Smooth muscle cell (in vitro differentiated cells): ENCODE measurements at regions not wholly inside any gene's neighbourhood (a gene's known extent, or its start where the extent isn't known, plus 50 kb on each side); places are given as distances from the start of the nearest gene placed in this dataset.

Experiments used
- DNase-seq: peaks from one replicate; lab custom pipeline; 2025; ENCODE audit not compliant: unreplicated experiment; lab: John Stamatoyannopoulos, UW
- H2AFZ ChIP-seq: fragments of 200-600 bp; sonication (generic); 2 replicates; pipeline ENCODE4 v1.6.0; 2016; ENCODE audit warnings: antibody characterized with exemption, low read depth, mild to moderate bottlenecking
- H3F3A ChIP-seq: fragments of 200-600 bp; sonication (generic); 2 replicates; pipeline ENCODE4 v1.6.0; 2017; ENCODE audit warnings: antibody characterized with exemption, low read depth
- H3K27ac ChIP-seq: fragments of 200-600 bp; sonication (generic); 2 replicates; pipeline ENCODE4 v1.5.1; 2016; ENCODE audit warnings: low read depth, mild to moderate bottlenecking
- H3K27me3 ChIP-seq: fragments of 200-600 bp; sonication (generic); 2 replicates; pipeline ENCODE4 v1.6.1; 2016; ENCODE audit warnings: low read depth, mild to moderate bottlenecking
- H3K36me3 ChIP-seq: fragments of 200-600 bp; sonication (generic); 2 replicates; pipeline ENCODE4 v1.5.1; 2016; ENCODE audit warnings: low read depth
- H3K4me1 ChIP-seq: fragments of 200-600 bp; sonication (generic); 2 replicates; pipeline ENCODE4 v1.5.1; 2016; ENCODE audit warnings: low read depth
- H3K4me2 ChIP-seq: fragments of 200-600 bp; sonication (generic); 2 replicates; pipeline ENCODE4 v1.6.0; 2016; ENCODE audit warnings: mild to moderate bottlenecking
- H3K4me3 ChIP-seq: fragments of 200-600 bp; sonication (generic); 2 replicates; pipeline ENCODE4 v1.5.1; 2016; ENCODE audit warnings: mild to moderate bottlenecking
- H3K79me2 ChIP-seq: fragments of 200-600 bp; sonication (generic); 2 replicates; pipeline ENCODE4 v1.6.0; 2016; ENCODE audit warnings: low read depth, mild to moderate bottlenecking
- H3K9ac ChIP-seq: fragments of 200-600 bp; sonication (generic); 2 replicates; pipeline ENCODE4 v1.6.0; 2016; ENCODE audit warnings: low read depth
- H3K9me3 ChIP-seq: fragments of 200-600 bp; sonication (generic); replicated peaks from 2 replicates; pipeline ENCODE4 v1.5.1; 2016; ENCODE audit warnings: low read depth
- H4K20me1 ChIP-seq: fragments of 200-600 bp; sonication (generic); 2 replicates; pipeline ENCODE4 v1.6.0; 2016; ENCODE audit warnings: low read depth
- CTCF ChIP-seq: fragments of 200-600 bp; sonication (generic); IDR thresholded peaks from 2 replicates; pipeline ENCODE4 v1.5.1; 2017; ENCODE audit warnings: borderline replicate concordance, mild to moderate bottlenecking, antibody characterized with exemption; ENCODE audit not compliant: insufficient read depth, poor library complexity, severe bottlenecking
- WGBS: methylation state at CpG from one replicate; pipeline ENCODE4 v1.1.7; 2016; ENCODE audit warnings: low lambda C conversion rate; 5-methylcytosine and 5-hydroxymethylcytosine counted together

DNA sequence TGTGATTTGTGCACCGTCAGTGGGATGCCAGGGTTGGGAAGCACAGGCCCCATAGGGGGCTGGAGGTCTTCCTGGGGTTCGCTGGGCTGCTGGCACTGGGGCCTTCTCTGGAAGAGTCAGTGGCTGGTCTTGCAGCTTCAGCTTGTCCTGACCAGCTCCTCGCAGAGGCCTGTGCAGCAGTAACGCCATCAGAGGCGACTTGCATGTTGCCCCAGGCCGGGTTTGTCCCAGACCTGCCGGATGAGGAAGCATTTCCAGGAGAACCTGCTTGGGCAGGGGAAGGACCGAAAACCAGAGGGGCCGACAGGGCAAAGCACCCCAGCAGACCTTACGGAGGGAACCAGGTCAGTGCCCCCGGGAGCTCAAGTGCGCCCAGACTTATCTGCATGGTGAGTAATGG, 54.7 kb upstream of the IRX2 start:
- no peak for TF ChIP-seq CTCF
- Histone ChIP-seq H3K4me2 (no peak overlapping the region), H3K36me3 (no peaks in the 10 kb centered on the region), H3K27me3 (no peaks in the 10 kb centered on the region), H2AFZ (no peak overlapping the region), H3K4me3 (no peak overlapping the region), H3K79me2 (no peaks in the 10 kb centered on the region), H3K4me1 (no peaks in the 10 kb centered on the region), H3F3A (no peaks in the 10 kb centered on the region), H3K27ac (no peak overlapping the region), H4K20me1 (no peaks in the 10 kb centered on the region), H3K9ac (no peak overlapping the region), H3K9me3 (no peaks in the 10 kb centered on the region)
- DNase-seq: no peak
- 67% methylated on average over 12 of the region's 12 CpGs for WGBS

DNA sequence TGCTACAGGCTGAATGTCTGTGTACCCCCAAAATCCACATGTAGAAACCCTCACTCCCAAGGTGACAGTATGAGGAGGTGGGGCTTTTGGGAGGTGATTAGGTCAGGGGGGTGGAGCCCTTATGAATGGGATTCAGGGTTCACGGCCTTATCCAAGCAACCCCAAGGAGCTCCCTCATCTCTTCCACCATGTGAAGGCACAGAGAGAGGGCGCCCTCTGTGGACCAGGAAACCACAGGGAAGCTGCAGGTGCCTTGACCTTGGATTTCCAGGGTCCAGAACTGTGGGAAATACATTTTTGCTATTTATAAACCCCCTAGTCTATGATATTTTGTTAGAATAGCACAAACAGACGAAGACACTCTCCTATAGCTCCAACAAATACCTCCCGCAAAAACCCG, 53.6 kb upstream of the IRX2 start:
- Histone ChIP-seq H4K20me1 (no peaks in the 10 kb centered on the region), H3K4me2 (no peak overlapping the region), H3K27me3 (peaks cover 4% of the 10 kb centered on the region), H3K9me3 (no peaks in the 10 kb centered on the region), H3K9ac (no peak overlapping the region), H3K36me3 (no peaks in the 10 kb centered on the region), H3K79me2 (no peaks in the 10 kb centered on the region), H3F3A (no peaks in the 10 kb centered on the region), H2AFZ (no peak overlapping the region), H3K4me1 (no peaks in the 10 kb centered on the region), H3K27ac (no peak overlapping the region), H3K4me3 (no peak overlapping the region)
- TF ChIP-seq CTCF: peak; percentile 16
- 59% methylated on average over 5 of the region's 5 CpGs for WGBS
- DNase-seq: no peak

DNA sequence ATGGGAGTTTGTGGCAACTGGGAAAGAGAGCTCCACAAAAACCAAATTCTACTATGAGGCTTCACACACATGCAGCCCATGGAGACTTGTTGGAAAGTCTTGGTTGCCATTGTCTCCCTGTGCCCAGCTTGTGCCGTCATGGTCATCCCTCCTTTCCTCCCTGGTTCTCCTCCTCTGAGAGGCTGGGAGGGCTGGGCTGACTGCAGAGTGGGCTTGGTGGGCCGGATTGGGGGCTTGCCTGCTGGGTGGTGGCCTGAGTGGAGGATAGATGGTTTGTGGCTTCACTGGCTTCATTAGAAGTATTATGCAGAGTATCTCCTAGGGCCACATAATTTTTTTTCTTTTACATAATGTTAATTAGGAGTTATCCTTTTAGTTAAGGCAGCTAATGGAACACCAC, 52.3 kb upstream of the IRX2 start:
- Histone ChIP-seq H3F3A (no peaks in the 10 kb centered on the region), H3K9ac (no peak overlapping the region), H2AFZ (no peak overlapping the region), H3K4me1 (no peaks in the 10 kb centered on the region), H3K27ac (no peak overlapping the region), H3K4me3 (no peak overlapping the region), H3K4me2 (no peak overlapping the region), H3K27me3 (peaks cover 4% of the 10 kb centered on the region), H3K79me2 (no peaks in the 10 kb centered on the region), H3K36me3 (no peaks in the 10 kb centered on the region), H4K20me1 (no peaks in the 10 kb centered on the region), H3K9me3 (no peaks in the 10 kb centered on the region)
- WGBS: 91% methylated on average over 2 of the region's 2 CpGs
- DNase-seq: no peak
- TF ChIP-seq CTCF: no peak

DNA sequence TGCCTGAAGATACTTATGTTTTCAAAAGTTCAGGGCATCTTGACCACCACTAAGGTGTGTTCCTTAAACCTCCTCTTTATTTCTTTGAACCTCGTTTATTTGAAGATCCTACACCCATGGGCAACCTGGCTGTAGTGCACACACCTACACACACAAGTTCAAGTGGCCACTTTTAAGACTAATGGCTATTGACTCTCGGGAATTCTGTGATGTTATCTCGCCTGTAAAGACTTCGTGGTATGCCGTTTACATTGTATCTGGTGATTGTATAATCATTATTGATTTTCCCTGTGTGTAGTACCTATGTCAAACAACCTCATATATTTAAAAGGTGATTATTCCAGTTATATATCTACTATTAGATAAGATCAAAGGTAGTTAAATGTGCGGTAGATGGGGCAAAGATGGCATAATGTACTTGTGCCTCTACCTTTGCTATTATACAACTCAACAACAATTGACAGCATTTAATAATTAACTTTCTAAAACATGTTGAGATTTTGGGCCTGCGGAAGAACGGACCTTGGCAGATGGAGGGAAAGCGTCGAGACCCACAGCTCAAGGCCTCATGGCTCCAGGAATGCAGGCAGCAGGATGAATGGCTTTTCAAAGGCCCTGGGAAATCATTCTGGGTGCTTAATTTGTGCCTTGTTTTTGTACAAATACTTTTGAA, 51.4 kb upstream of the IRX2 start:
- no peak overlapping the region for H3K9ac ChIP-seq
- H4K20me1 ChIP-seq: no peaks in the 10 kb centered on the region
- H2AFZ ChIP-seq: no peak overlapping the region
- H3K27ac ChIP-seq: no peak overlapping the region
- no peaks in the 10 kb centered on the region for H3K36me3 ChIP-seq
- no peaks in the 10 kb centered on the region for H3K79me2 ChIP-seq
- H3K9me3 ChIP-seq: no peaks in the 10 kb centered on the region
- 72% methylated on average over 10 of the region's 10 CpGs for WGBS
- TF ChIP-seq CTCF: no peak
- no peak overlapping the region for H3K4me2 ChIP-seq
- peaks cover 4% of the 10 kb centered on the region for H3K27me3 ChIP-seq
- no peaks in the 10 kb centered on the region for H3F3A ChIP-seq
- no peaks in the 10 kb centered on the region for H3K4me1 ChIP-seq
- DNase-seq: no peak
- no peak overlapping the region for H3K4me3 ChIP-seq
